NCI-H526 treated with DMSO at 0.1 percent for 48 hours (cell line): ENCODE measurements at regions not wholly inside any gene's neighbourhood (a gene's known extent, or its start where the extent isn't known, plus 50 kb on each side); places are given as distances from the start of the nearest gene placed in this dataset.
"Not testable (repeated sequence)": the region's sequence is repeated elsewhere in the genome, so short reads cannot be mapped to it uniquely, and the experiment has no call there.

Experiments used
- DNase-seq: peaks from one replicate; lab custom pipeline; 2025; lab: John Stamatoyannopoulos, UW

DNA sequence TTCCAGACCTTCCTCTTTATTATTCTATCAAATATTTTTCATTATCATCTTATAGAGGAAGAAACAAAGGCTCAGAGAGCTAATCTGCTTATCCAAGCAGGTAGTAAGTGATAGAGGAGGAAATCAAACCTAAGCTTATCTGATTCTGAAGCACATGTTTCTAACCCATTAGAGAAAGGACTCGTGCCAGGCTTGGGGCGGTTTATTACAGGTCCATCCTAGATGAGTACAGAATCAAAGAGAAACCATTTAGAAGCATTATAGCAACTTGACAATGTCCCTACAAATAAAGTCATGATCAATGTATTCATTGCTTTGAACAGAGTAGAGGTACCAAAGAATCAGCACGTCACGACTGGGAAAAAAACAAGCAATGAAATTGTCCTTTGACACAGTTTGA is 303.0 kb downstream of the CYRIA start:
- DNase-seq: no peak

GRCh38 chr2:16361261-16361995 is 304.2 kb downstream of the CYRIA start:
- no peak for DNase-seq

DNA sequence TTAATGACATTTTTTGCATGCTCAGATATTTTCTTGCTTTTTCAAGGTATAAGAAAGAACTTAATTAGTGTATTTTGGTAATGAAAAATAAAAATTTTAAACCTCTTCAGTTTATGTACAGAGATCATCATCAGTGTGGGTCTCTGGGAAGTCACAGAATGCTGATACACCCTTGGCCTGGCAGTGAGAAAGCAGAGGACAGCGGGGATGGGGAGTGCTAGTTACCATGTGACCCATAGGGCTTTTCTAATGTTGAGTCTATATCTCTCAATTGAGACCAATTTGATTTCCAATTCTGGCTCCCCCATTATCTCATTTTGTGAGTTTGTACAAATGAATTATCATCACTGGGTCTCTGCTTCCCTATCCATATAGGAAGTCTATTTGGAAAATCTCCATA is 305.7 kb downstream of the CYRIA start:
- DNase-seq: no peak

DNA sequence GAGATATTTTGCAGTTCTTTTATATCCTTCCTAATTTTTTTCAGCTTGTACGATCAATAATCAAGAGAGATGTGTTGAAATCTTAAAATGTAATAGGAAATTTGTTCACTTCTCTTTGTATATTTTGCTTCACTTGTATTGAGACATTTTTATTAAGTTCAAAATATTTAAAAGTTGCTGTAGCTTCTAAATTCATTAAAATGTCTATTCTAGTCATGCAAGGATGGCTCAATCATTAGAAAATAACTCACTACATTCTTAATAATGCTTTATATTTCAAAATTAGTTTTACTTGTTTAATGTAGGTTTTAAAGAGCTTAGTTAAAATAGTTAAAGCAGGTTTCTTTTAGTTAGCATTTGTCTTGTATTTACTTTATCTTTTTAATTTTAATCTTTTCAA is 308.4 kb downstream of the CYRIA start:
- DNase-seq: no peak

GRCh38 chr2:16351541-16351940 is 314.1 kb downstream of the CYRIA start:
- no peak for DNase-seq

DNA sequence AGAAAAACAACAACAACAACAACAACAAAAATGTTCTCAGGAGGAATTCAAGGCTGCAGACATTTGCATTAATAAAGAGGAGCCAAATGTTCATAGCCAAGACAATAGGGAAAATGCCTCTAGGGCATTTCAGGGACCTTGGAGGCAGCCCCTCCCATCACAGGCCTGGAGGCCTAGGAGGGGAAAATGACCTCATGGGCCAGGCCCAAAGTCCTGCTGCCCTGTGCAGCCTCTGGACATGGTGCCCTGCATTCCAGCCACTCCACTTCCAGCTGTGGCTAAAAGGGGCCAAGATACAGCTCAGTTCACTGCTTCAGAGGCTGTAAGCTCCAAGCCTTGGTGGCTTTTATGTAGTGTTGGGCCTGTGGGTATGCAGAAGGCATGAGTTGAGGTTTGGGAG is 314.5 kb downstream of the CYRIA start:
- no peak for DNase-seq

DNA sequence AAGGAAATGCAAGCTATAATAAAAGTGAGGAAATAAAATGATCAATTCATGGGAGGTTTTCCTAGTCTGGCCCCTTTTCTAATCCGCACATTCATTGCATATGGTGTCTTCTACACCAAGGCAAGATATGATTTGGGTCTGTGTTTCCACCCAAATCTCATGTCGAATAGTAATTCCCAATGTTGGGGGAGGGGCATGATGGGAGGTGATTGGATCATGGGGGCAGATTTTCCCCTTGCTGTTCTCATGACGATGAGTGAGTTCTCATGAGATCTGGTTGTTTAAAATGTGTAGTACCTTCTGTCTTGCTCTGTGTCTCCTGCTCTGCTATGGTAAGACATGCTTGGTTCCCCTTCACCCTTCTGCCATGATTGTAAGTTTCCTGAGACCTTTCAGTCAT is 315.4 kb downstream of the CYRIA start:
- DNase-seq: no peak

- no peak for DNase-seq
These were observed 315.8 kb downstream of the CYRIA start for GRCh38 chr2:16349811-16350210.

DNA sequence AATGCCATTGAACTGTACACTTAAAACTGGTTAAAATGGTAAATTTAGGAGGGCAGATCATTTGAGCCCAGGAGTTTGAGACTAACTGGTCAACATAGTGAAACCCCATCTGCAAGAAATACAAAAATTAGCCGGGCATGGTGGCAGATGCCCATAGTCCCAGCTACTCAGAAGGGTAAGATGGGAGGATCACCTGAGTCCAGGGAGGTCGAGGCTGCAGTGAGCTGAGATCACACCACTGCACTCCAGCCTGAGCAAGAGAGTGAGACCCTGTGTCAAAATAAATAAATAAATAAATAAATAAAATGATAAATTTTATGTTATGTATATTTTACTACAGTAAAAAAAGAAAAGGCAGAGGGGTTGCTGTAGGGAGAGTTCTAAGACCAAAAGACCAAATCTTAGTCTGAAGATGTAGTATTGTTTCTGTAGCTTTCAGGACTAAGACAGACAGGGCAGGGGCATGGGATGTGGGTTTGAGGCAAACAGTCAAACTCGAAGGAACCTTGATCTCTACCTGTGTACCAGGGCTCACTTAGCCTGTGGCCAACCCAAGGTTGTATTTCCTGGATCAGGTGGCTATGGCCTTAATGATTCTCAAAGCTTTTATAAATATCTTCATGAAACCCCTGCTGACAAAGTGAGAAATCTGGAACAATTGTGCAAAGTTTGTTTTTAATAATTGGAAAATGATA is 316.7 kb downstream of the CYRIA start:
- no peak for DNase-seq

- no peak for DNase-seq
These were observed 319.0 kb downstream of the CYRIA start for GRCh38 chr2:16346671-16347070.

DNA sequence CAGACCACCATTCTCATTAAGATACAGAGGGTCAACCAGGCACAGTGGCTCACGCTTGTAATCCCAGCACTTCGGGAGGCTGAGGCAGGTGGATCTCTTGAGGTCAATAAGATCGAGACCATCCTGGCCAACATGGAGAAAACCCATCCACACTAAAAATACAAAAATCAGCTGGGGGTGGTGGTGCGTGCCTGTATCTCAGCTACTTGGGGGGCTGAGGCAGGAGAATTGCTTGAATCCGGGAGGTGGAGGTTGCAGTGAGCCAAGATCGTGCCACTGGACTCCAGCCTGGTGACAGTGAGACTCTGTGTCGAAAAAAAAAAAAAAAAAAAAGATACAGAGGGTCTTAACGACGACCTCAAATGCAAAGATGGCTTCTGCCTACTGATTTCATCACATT is 320.4 kb downstream of the CYRIA start:
- DNase-seq: not testable (repeated sequence)

DNA sequence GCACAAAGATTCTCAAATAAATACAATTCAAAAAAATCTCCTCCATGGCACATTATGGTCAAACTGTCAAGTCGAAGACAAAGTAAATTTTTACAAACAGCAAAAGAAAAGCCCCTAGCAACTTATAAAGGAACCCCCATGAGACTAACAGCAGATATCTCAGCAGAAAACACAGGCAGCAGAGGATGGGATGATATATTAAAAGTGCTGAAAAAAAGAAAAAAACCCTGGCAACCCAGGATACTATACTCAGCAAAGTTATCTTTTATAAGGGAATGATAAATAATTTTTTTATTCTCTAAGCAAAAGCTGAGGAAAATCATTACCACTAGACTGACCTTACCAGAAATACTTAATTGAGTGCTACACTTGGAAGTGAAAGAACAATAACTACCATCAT is 326.4 kb downstream of the CYRIA start:
- no peak for DNase-seq

- no peak for DNase-seq
These were observed 327.6 kb downstream of the CYRIA start for GRCh38 chr2:16338026-16338425.

GRCh38 chr2:16336916-16337315 is 328.7 kb downstream of the CYRIA start:
- no peak for DNase-seq

DNA sequence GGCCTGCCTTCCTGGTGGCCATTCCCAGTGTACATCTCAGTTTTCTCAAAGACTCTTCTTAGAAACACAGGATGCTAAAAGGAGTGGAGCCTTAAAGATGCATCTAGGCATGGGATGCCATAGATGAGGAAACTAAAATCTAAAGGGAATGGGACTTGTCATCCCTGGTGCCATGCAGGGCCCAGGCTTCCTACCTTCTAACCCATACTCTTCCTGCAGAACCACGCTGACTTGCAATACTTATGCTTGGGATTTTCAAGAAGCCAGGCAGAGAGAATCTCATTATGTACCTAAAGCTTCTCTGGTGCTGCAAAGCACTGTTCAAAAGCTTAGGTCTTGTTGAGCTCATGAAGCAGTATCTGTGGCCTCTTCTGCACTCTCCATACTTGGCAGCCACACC is 329.1 kb downstream of the CYRIA start:
- DNase-seq: no peak

GRCh38 chr2:16335947-16336346 is 329.7 kb downstream of the CYRIA start:
- DNase-seq: no peak

DNA sequence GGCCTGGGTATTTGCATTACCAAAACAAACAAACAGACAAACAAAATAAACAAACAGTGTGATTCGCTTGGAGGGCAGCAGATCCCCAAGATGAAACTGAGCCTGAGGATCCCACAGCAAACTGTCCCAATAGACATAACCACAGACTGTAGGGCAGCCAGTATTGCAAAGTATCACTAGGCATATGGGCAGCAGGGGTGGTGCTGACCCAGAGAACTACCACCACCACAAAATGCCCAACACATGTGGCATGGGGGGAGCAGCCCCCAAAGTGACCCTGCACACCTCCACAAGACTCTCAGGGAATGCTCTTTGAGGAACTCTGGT is 330.1 kb downstream of the CYRIA start:
- DNase-seq: no peak

DNA sequence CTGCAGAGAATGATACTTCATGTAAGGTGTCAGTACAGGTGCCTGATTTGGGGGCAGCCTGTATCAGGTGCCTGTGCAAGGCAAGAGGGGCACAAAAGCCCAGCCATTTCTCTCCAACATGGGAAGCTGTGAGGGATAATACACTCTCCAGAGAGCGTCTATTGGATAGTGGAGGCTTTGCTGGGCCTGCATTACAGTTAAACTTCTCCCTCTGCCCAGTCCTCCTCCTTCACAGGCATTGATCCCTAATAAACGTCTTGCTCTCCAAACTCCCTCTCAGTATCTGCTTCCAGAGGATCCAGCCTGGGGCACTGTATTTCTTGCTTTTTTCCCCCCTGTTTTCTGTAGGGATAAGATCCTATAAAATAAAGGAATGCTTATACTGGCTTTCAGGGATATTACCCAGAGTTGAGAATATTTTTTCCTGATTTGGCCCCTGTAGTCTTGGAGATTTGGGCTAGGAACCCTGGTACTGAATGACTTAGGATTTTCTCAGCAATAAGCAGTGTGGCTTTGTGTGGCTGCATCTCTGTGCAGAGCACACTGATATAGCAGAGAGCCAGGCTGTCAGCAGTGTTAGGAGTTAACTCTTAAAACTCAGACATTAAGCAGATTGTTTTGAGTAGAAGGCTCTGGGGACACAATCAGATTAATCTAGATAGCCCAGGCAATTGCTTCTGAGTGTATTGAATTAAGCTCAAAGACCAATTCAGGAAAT is 330.6 kb downstream of the CYRIA start:
- no peak for DNase-seq

GRCh38 chr2:16334366-16334765 is 331.3 kb downstream of the CYRIA start:
- DNase-seq: no peak

DNA sequence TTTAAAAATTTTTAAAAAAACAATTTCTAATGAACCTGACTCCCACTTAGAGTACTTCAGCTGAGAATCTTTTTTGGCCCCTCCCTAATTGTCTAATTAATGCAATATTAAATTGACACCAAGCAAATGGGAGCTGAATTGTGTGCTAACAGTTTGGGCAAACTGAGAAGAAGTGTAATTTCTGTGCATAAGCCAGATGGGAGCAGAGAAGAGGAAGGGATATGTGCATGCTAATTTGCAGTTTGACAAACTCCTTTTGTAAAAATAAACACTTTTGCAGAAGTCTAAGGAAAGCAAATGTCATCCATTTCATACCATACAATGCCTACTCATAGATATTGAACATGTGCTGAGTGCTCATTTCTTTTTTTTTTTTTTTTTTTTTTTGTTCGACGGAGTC is 332.0 kb downstream of the CYRIA start:
- DNase-seq: no peak

- DNase-seq: no peak
These were observed 332.7 kb downstream of the CYRIA start for GRCh38 chr2:16332681-16333557.

DNA sequence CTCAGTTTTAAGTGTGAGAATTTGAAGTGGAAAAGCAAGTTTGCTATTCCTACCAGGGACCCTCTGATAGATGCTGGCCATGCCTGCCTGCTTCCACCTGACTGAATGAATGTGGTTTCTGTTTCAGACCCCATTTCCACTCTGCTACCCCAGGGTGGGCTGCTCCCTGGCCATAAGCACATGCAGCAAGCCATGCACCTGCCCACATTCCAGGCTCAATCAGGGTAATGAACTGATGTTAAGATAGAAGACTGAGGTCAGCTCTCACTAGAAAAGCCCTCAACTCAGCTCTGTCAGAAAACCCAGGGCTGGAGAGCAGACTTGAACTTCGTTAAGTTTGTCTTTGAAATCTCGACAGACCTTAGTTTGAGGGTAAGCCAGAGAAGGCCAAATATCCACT is 333.9 kb downstream of the CYRIA start:
- no peak for DNase-seq
